GM18511 (cell line): ENCODE measurements at regions not wholly inside any gene's neighbourhood (a gene's known extent, or its start where the extent isn't known, plus 50 kb on each side); places are given as distances from the start of the nearest gene placed in this dataset.
"Not testable (repeated sequence)": the region's sequence is repeated elsewhere in the genome, so short reads cannot be mapped to it uniquely, and the experiment has no call there.

Source experiments
- ATAC-seq: cut with Tn5 transposase; IDR thresholded peaks from one replicate; pipeline ENCODE4 v1.9.1; 2021; ENCODE audit warnings: mild to moderate bottlenecking, moderate library complexity; ENCODE audit not compliant: unreplicated experiment

DNA sequence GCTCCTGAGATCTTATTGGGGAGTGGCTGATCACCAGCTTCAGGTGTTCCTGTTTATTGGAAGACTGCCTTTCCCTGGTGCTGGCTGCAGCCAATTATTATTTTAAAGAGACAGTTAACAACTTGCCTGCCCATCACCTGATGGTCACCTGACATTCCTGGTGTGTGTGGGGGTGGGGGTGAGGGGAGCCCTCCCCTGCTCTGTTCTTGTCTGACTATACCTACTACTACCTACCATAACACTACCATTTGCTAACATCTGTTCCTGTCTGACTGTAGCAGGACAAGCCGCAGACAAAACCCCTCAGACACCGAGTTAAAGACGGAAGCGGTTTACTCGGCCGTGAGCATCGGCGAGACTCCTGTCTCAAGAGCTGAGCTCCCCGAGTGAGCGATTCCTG lies 54.9 kb upstream of the NBPF3 start:
- ATAC-seq, result no peak

DNA sequence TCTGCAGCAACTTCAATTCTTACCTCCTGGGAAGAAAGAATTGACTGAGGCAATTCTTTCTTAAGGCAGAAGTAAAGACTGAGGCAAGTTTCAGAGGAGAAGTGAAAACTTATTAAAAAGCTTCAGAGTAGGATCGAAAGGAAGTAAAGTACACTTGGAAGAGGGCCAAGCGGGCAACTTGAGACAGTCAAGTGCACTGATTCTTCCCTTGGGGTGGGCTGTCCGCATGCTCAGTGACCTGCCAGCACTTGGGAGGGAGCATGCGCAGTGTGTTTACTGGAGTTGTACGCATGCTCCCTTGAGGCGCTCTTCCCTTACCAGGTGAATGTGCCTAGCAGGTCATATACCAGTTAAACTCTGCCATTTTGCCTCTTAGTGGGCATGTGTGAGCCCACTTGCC lies 55.3 kb upstream of the NBPF3 start:
- ATAC-seq, result no peak

DNA sequence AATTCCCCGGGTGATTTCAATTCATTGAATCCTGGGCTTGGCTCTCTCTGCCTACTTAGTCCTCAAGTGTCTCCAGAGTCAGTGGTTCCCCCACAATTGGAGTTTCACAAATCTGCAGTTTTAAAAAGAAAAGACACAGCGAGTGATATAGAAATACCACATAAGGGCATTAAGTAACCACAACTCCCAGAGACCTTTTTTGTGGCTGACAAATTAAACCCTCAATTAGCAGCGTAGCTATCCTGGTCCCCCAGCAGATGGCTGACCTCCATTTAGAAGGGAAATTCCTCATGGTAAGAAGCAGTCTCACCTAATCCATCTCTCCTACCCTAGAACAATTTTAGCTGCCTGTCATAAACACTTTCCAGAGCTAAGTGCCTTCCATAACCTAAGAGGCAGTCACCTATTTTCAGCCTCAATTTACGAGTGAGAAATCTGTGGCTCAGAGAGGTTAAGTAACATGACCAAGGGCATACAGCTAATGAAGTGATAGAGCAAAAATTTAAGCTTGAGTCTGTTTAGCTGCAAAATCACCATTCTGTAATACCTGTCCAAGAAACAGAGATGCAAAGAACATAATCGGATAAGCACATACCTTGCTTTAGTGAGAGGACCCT lies 56.0 kb upstream of the NBPF3 start:
- ATAC-seq, result no peak

DNA sequence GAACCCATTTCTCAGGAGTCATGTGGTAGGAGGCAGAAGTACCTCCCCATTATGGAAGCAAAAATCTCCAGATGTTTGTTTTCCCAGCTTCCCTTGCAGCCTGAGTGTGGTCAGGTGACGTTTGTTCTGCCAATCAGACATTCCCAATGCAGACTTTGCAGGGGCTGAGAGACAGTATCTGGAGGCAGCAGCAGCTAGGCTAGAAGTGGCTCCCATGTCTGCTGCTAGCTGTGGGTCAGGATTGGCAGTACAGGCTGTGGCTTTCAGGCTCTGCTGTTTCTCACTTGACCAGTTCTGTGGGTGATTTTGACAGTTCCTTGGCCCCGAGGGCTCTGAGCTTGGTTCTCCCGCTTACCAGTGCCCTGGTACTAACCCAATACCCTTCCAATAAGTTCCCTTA lies 58.6 kb upstream of the NBPF3 start:
- ATAC-seq, result no peak

DNA sequence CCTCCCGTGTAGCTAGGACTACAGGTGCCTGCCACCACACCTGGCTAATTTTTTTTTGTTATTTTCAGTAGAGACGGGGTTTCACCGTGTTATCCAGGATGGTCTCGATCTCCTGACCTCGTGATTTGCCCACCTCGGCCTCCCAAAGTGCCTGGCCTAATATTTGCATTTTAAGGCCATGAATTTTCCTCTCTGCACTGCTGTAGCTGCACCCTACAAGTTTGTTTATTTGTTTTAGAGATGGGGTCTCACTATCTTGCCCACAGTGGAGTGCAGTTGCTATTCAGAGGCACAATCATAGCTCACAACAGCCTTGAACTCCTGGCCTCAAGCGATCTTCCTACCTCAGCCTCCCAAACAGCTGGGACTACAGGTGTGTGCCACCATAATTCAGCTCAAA lies 59.8 kb upstream of the NBPF3 start:
- ATAC-seq, result not testable (repeated sequence)

DNA sequence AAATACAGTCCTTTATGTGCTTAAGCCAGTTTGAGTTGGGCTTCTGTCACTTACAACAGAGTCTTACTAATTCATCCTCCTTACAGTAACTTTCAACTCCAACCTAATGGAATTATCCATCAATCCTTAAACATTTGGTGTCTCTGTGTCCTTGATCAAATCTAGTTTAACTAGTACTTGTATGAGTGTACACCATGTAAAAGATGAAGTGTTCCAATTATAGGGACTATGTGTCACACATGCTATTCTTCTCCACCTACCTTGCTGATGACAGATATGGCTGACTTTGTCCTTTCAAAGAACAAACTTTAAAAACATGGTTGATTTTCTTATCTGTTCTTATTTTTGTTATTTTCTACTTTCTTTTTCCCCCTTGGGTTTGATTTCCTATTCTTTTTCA lies 60.4 kb upstream of the NBPF3 start:
- ATAC-seq, result no peak

DNA sequence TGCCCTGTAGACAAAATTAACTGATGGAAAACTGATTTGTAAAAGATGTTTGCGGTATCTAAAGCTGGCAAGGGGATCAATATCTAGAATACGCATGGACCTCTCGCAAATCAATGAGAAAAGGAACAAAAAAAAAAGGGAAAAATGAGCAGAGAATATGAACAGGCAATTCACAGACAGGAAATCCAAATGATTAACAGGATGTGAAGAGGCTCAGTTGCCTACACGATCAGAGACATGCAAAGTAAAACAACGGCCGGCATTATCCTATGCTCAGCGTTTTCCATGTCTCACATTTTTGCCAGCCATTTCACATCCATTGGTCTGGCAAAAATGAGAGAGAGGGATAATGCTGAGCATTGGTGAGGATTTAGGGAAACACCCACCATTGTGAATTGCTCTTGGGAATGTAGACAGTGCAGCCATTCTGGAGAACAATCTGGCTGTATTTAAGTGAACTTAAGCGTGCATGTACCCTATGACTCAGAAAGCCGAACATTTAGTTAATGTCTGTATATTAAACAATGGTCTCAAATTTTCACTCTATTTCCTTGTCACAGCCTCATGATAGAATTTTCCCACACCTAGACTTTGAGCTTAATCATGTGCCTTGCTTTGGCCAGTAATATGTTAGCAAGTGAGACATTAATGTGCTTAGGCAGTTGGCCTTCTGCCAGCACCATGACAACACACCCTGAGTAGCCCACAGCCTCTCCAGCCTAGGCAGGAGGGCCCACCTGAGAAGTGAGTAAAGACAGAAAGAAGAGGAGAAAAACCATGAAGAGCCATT lies 61.0 kb upstream of the NBPF3 start:
- no peak for ATAC-seq

DNA sequence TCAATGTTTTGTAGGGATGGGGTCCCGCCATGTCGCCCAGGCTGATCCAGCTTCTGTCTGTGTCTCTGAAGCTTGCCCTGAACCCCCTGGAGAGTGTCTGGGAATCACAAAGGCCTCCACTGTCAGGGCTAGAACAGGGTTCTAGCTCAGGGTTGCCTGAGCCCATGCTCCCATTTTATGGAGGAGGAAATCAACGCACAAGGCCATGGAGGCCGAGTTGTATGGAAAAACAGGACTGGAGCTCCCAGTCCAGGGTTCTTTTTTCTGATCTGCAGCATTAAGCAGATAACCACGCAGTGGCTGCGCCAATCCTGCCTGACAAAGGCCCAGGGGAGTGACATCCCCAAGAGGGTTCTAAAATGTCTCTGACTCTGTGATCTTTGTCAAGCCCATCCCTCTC lies 67.6 kb upstream of the NBPF3 start:
- ATAC-seq, result no peak

DNA sequence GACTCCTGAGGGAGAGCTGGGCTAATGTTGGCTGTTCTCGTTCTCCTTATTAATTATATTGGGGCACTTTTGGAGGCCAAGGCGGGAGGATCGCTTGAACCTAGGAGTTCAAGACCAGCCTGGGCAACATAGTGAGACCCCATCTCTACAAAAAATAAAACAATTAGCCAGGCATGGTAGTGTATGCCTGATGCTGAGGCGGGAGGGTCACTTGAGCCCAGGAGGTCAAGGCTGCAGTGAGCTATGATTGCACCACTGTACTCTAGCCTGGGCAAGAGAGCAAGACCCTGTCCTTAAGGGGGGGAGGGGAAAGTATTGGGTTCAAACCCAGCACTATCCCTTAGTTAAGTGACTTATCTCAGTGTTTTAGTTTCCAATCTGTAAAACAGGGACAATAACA lies 70.0 kb upstream of the NBPF3 start:
- no peak for ATAC-seq

DNA sequence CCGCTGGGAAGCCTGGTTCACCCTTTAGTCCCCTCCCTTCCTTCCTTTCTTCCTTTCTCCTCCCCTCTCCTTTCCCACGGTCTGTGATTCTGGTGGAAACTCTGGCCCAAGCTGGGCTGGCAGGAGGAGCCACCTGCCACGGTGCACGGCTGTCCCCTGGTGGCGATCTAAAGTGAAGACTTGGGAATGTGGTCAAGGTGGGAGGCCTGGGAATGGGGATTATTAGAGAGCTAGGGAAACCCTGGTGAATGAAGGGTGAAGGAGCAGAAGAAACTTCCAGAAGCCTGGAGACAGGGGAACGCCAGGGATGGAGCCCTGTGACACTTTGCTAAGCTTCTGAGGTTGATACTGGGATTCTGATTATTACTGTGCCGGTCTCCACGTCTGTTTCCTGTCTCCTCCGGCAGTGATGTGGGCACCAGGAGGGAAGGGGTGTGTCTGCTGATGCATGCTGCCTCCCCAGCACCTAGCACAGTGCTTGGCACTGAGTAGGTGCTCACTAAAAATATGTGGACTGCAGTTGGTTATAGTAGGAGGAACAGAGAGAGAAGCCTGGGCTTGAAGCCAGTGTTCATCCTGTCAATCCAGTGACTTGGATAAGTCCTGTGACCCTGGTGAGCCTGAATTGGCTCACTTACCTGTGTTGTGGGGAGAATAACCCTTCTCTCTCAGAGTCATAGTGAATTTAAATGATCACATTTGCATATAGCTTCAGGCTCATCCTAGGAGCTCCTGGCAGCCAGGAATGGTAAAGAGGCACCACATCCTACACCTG lies 71.2 kb upstream of the NBPF3 start:
- ATAC-seq, result no peak

DNA sequence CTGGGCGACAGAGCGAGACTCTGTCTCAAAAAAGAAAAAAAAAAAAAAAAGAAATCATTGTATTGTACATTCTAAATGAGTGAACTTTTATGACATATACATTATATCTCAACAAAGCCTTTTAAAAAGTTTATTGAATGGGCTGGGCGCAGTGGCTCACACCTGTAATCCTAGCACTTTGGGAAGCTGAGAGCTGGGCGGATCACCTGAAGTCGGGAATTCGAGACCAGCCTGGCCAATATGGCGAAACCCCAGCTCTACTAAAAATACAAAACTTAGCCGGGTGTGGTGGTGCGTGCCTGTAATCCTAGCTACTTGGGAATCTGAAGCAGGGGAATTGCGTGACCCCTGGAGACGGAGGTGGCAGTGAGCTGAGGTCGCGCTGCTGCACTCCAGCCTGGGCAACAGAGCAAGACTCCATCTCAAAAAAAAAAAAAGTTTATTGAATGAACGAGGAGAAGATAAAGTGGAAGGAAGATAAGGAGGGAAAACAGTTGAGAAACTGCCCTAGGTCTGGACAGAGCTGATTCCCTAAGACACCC lies 71.9 kb upstream of the NBPF3 start:
- not testable (repeated sequence) for ATAC-seq

DNA sequence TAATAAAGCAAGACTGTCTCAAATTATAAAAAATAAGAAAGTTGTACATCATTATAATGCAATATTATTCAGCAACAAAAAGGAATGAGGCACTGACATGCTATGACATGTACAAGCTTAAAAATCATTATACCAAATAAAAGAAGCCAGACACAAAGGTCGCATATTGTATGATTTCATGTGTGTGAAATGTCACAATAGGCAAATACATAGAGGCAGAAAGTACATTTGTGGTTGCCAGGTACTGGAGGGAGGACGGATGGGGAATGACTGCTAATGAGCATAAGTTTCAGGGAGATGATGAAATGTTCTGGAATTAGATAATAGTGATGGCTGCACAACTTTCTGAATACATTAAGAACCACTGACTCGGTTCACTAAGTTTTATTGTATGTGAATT lies 73.6 kb upstream of the NBPF3 start:
- no peak for ATAC-seq

DNA sequence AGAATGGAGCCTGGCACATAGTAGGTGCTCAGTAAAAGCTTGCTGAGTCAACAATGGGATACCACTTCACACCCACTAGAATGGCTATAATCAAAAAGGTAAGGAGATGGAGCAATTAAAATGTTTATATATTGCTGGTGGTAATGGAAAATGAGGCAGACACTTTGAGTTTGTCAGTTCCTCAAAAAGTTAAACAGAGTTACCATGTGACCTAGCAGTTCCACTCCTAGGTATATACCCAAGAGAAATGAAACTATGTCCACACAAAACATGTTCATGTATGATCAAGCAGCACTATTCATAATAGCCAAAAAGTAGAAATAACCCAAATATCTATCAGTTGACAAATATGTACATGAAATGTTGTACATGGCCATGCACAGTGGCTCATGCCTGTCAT lies 74.8 kb upstream of the ECE1 start:
- ATAC-seq, result no peak

DNA sequence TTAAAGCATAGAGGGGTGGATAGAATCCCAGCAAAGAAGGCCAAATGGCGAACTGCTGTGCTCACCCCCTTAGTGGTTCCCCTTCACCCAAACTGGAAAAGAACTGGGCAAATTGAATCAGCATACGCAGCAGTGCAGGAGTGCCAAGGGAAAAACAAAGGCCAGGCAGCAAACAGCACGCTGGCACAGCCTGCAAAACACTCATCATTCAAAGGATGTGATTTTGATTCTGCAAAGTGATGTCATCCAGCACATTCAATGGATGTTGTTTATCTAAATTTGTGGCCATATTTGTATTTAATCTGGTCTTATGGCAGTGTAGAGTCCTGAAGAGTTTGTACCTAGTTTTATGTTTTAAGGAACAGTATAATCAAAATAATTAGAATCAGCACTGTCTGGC lies 71.8 kb upstream of the ECE1 start:
- ATAC-seq, result no peak

DNA sequence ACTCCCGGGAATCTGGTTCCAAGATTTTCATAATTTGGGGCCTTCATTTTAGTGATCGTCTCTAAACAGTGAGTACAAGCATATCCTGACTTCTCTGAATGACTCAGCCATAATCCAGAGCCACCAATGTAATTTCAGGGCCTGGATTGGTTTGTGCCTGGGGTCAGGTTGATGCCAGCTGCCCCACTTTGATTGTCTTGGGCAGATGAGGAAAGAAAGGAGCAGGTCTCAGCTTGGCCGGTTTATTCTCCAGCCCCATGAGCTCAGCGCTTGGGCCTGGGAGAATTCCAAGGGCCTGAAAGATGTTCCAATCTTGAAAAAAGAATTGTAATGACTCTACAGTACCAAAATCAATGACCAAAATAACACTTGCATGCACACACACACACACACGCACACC lies 71.2 kb upstream of the ECE1 start:
- ATAC-seq, result no peak

DNA sequence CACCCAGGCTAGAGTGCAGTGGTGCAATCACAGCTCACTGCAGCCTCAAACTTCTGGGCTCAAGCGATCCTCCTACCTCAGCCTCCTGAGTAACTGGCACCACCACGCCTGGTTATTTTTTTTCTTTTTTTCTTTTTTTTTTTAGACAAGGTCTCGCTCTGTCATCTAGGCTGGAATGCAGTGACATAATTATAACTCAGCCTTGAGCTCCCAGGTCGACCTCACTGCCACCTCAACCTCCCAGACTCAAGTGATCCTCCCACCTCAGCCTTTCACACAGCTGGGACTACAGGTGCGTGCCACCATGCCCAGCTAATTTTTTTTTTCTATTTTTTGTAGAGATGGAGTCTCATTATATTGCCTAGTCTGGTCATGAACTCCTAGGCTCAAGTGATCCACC lies 66.9 kb upstream of the ECE1 start:
- ATAC-seq, result no peak

DNA sequence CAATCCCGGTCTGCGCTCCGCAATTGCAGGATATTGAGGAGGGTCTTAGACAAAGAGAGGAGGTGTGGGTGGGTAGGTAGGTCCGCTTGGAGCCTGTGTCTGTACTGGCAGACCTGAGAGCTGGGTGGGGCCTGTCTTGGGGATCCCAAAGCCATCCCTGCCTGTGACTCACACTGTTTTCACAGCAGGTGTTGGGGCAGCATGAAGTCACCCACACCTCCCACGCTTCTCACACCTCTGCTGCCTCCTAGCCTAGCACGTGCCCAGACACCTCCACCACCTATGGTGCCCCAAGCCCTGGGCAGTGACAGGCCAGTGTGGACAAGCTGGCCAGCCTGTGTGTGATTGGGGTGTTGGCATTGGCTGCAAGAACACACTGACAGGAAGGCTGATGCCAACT lies 65.7 kb upstream of the ECE1 start:
- ATAC-seq, result no peak

DNA sequence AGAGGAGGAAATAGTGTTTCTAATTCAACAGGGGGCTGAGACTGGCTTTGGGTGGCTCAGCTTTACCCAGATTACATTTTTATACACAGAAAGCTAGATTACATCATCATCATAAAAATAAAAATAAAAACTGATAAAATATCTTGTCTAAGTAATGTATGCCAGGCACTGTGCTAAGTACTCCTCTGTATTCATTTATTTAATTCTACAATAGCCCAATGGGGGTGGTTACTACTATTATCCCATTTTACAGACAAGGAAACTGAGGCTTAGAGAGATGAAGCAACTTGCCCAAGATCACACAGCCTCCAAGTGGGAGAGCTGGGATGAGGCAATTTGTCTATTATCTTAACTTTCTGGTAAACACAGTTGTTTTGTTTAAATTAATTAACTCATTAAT lies 62.3 kb upstream of the ECE1 start:
- ATAC-seq, result no peak

DNA sequence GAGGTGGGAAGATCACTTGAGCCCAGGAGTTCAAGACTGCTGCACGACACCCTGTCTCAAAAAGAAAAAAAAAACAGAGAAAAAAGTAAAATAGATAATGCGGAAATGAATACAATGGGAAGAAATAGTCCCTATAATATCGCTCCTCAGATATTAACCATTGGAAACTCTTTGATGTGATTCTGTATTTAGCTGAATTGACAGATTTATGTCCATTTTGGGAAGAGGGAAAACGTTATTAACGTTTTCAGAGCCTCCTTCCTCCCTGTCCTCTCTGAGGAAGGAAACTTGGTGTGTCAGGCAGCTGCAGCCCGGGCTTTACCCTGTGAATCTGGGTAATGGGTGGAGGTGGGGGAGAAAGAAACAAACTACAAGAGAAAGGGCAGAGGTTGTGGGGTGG lies 61.6 kb upstream of the ECE1 start:
- no peak for ATAC-seq

DNA sequence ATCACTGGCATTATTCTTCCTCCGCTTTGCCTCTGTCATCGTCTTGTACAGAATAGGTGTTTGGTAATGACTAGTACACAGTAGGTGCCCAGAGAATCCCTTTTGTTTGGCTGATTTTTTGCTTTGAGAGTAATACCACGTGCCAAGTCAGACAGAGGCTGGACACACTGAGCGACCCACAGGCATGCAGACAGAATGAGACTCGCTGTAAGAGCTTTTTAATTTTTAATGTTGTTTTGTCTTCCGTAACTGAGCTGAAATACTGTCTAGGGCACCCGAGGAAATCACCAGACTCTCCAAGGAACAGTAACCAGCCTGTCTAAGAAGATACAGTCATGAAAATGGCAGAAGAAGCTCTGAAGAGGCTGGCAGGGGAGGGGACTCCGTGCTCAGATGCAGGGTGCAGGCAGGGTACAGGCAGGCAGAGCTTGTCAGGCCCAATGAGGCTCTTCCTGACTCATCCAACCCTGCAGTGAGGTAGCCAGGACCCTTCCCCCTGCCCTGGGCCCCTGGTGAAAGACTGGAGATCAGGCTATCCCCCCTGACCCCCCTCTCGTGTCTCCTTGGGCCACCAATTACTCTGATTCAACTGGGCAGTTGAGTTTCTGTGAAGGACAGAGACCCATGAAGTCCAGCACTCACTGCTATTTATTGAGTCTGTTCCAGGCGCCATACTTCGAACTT lies 60.1 kb upstream of the ECE1 start:
- no peak for ATAC-seq

DNA sequence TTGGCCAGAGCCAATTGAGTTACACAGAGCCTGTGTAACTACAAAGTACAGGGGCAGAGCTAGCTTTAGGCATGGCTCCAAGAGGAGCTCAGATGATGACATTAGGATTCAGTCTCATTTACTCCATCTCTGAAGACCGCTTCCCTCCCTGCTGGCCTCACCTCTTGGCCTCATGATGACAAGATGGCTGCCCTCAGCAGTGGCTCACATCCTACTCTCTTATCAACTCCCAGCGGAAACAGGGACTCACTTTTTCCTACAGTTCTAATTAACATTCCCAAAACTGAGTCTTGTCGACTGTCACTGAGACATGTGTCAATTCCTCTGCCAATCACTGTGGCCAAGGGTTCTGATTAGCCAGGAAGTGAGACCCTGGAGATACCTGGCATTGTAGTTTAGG lies 59.4 kb upstream of the ECE1 start:
- no peak for ATAC-seq
